Activated T-cell treated with anti-CD3 and anti-CD28 coated beads, Interleukin-2, amount 50 U/mL, for 72 hours (primary cell): ENCODE measurements at regions not wholly inside any gene's neighbourhood (a gene's known extent, or its start where the extent isn't known, plus 50 kb on each side); places are given as distances from the start of the nearest gene placed in this dataset.

ENCODE experiments used
- ATAC-seq, 2 donors: fragments of 150-1000 bp; cut with Tn5 transposase; replicated peaks in 1 of 2; 2 replicates each; pipeline ENCODE4 v1.10.0; 2021; ENCODE audit warnings: moderate library complexity in 2 of 2, mild to moderate bottlenecking in 1 of 2
- DNase-seq, 2 donors: peaks; one replicate each; pipeline ENCODE4 v3.0.0; 2021 to 2022; ENCODE audit warnings: mixed read lengths in 1 of 2
- H3K27ac Mint-ChIP-seq: one replicate; pipeline ENCODE4 v1.8.0; 2022; ENCODE audit warnings: mild to moderate bottlenecking, moderate library complexity, mixed read lengths
- H3K27me3 Mint-ChIP-seq: one replicate; pipeline ENCODE4 v1.8.0; 2022; ENCODE audit warnings: low read depth, mixed read lengths
- H3K36me3 Mint-ChIP-seq, 2 donors: one replicate each; pipeline ENCODE4 v1.8.0; 2022; ENCODE audit warnings: mixed read lengths in 2 of 2, mild to moderate bottlenecking in 1 of 2; ENCODE audit not compliant: insufficient read depth in 2 of 2
- H3K4me1 Mint-ChIP-seq: one replicate; pipeline ENCODE4 v1.8.0; 2022; ENCODE audit warnings: low read depth, mixed read lengths
- H3K4me3 Mint-ChIP-seq, 2 donors: one replicate each; pipeline ENCODE4 v1.8.0; 2022; ENCODE audit warnings: mild to moderate bottlenecking in 2 of 2, mixed read lengths in 2 of 2, moderate library complexity in 2 of 2
- H3K9me3 Mint-ChIP-seq, 2 donors: one replicate each; pipeline ENCODE4 v1.8.0; 2022; ENCODE audit warnings: mixed read lengths in 2 of 2

- no peak for DNase-seq
- Mint-ChIP-seq H3K4me1 (no peaks in the 10 kb centered on the region), H3K36me3 (no peaks in the 10 kb centered on the region), H3K4me3 (no peak overlapping the region), H3K9me3 (no peaks in the 10 kb centered on the region), H3K27me3 (peaks cover 10% of the 10 kb centered on the region), H3K27ac (no peak overlapping the region)
- ATAC-seq, result no peak
Measured at GRCh38 chr11:22477312-22477711, 139.1 kb downstream of the SLC17A6 start.

DNA sequence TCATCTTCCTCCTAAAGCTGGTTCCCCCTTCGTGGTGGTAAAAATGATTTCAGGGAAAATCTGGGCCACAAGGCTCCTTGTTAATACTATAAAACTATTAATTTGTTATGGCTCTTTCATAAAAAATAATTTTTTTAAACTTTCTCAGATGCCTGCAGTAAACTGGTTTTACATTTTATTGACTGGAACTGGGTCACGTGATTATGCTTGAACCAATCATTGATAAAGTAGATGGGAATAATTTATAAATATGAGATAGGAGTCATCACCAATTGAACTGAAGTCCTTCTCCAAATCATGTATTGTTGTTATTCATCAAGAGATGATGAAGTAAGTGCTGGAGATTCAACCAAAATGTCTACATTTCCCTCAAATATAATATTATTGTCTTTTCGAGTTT, 138.4 kb downstream of the SLC17A6 start:
- Mint-ChIP-seq H3K36me3 (no peaks in the 10 kb centered on the region), H3K27me3 (peaks cover 10% of the 10 kb centered on the region), H3K9me3 (no peaks in the 10 kb centered on the region), H3K4me3 (no peak overlapping the region), H3K4me1 (no peaks in the 10 kb centered on the region), H3K27ac (no peak overlapping the region)
- ATAC-seq (no peak), DNase-seq (no peak)

DNA sequence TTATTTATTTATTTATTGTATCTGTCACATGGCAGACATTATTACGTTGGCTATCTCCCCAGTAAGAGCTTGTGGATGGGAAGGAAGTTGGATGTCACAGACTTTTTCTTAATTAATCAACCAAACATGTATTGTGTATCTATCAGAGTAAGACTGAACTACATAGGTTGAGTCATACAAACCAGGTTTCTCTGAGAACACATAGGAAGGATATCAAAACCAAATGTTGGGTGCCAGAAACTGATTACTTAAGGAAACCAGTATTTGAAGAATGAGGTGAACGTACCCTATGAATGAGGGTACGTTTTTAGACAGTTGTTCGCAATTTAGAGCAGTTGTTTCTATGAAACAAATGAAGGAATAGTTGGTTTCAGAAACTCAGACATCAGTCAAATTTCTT, 136.4 kb downstream of the SLC17A6 start:
- ATAC-seq, result no peak
- no peak for DNase-seq
- H3K4me1 Mint-ChIP-seq, result no peaks in the 10 kb centered on the region
- peaks cover 15% of the 10 kb centered on the region for H3K27me3 Mint-ChIP-seq
- no peaks in the 10 kb centered on the region for H3K9me3 Mint-ChIP-seq
- no peak overlapping the region for H3K4me3 Mint-ChIP-seq
- no peak overlapping the region for H3K27ac Mint-ChIP-seq
- H3K36me3 Mint-ChIP-seq, result no peaks in the 10 kb centered on the region

GRCh38 chr11:22473586-22473985, 135.4 kb downstream of the SLC17A6 start:
- Mint-ChIP-seq H3K27me3 (peaks cover 16% of the 10 kb centered on the region), H3K4me1 (no peaks in the 10 kb centered on the region), H3K36me3 (no peaks in the 10 kb centered on the region), H3K27ac (no peak overlapping the region), H3K4me3 (no peak overlapping the region), H3K9me3 (no peaks in the 10 kb centered on the region)
- DNase-seq, result no peak
- no peak for ATAC-seq

DNA sequence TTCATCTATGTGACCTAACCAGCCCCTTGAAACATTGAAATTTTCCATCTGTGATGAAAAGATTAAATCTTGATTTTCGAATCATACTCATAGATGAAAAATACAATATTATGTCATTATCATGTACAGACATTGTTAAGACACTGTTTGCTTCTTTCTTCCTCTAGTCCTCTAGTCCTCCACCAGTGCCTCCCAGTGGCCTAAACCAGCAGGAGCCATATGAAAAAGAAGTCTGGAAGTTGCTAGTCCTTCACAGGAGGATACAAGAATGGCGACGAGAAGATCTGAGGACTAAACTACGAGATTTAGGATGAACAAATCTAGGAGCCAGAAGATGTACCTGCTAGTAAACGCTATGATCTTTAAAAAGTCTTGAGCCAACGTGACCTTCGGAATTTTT, 134.1 kb downstream of the SLC17A6 start:
- no peak overlapping the region for H3K27ac Mint-ChIP-seq
- no peaks in the 10 kb centered on the region for H3K4me1 Mint-ChIP-seq
- H3K4me3 Mint-ChIP-seq, result no peak overlapping the region
- no peaks in the 10 kb centered on the region for H3K36me3 Mint-ChIP-seq
- no peaks in the 10 kb centered on the region for H3K9me3 Mint-ChIP-seq
- peaks cover 25% of the 10 kb centered on the region for H3K27me3 Mint-ChIP-seq
- DNase-seq, result no peak
- no peak for ATAC-seq

- ATAC-seq, result no peak
- no peaks in the 10 kb centered on the region for H3K9me3 Mint-ChIP-seq
- H3K4me1 Mint-ChIP-seq, result no peaks in the 10 kb centered on the region
- no peak for DNase-seq
- H3K36me3 Mint-ChIP-seq, result no peaks in the 10 kb centered on the region
- H3K27ac Mint-ChIP-seq, result no peak overlapping the region
- peaks cover 29% of the 10 kb centered on the region for H3K27me3 Mint-ChIP-seq
- H3K4me3 Mint-ChIP-seq, result no peak overlapping the region
Measured at GRCh38 chr11:22471385-22471784, 133.2 kb downstream of the SLC17A6 start.

- no peak for DNase-seq
- no peaks in the 10 kb centered on the region for H3K36me3 Mint-ChIP-seq
- no peak for ATAC-seq
- H3K9me3 Mint-ChIP-seq, result no peaks in the 10 kb centered on the region
- H3K4me1 Mint-ChIP-seq, result no peaks in the 10 kb centered on the region
- no peak overlapping the region for H3K27ac Mint-ChIP-seq
- H3K27me3 Mint-ChIP-seq, result peaks cover 26% of the 10 kb centered on the region
- no peak overlapping the region for H3K4me3 Mint-ChIP-seq
Measured at GRCh38 chr11:22467741-22468140, 129.6 kb downstream of the SLC17A6 start.

DNA sequence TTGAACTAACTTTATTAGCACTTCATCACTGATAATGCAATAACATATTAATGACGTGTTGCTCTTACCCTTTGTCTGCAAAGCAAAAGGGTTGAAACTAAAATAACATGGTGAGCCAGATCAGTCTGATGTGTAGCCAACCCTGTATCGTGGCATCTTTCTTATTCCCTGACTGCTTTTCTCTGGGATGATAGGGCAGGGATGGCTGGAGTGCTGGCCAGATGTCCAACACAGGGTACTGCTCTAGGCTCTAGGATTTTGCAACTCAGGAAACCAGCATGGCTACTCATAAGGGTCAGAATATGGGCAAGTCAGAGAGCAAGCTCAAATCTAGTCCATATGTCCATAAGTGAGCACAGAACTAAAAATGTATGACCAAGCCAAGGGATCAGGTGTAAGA, 129.1 kb downstream of the SLC17A6 start:
- Mint-ChIP-seq H3K36me3 (no peaks in the 10 kb centered on the region), H3K4me3 (no peak overlapping the region), H3K27me3 (peaks cover 26% of the 10 kb centered on the region), H3K9me3 (no peaks in the 10 kb centered on the region), H3K27ac (no peak overlapping the region), H3K4me1 (no peaks in the 10 kb centered on the region)
- no peak for DNase-seq
- no peak for ATAC-seq

- Mint-ChIP-seq H3K4me1 (no peaks in the 10 kb centered on the region), H3K27me3 (peaks cover 26% of the 10 kb centered on the region), H3K9me3 (no peaks in the 10 kb centered on the region), H3K36me3 (no peaks in the 10 kb centered on the region), H3K4me3 (no peak overlapping the region), H3K27ac (no peak overlapping the region)
- no peak for ATAC-seq
- no peak for DNase-seq
Measured at GRCh38 chr11:22466809-22467208, 128.6 kb downstream of the SLC17A6 start.

GRCh38 chr11:22466351-22466750, 128.2 kb downstream of the SLC17A6 start:
- ATAC-seq, result no peak
- no peaks in the 10 kb centered on the region for H3K9me3 Mint-ChIP-seq
- no peaks in the 10 kb centered on the region for H3K4me1 Mint-ChIP-seq
- peaks cover 26% of the 10 kb centered on the region for H3K27me3 Mint-ChIP-seq
- H3K36me3 Mint-ChIP-seq, result no peaks in the 10 kb centered on the region
- DNase-seq, result no peak
- no peak overlapping the region for H3K4me3 Mint-ChIP-seq
- no peak overlapping the region for H3K27ac Mint-ChIP-seq

GRCh38 chr11:22465620-22466019, 127.4 kb downstream of the SLC17A6 start:
- Mint-ChIP-seq H3K4me3 (no peak overlapping the region), H3K27ac (no peak overlapping the region), H3K4me1 (no peaks in the 10 kb centered on the region), H3K36me3 (no peaks in the 10 kb centered on the region), H3K27me3 (peaks cover 26% of the 10 kb centered on the region), H3K9me3 (no peaks in the 10 kb centered on the region)
- DNase-seq (no peak), ATAC-seq (no peak)

GRCh38 chr11:22461626-22462025, 123.4 kb downstream of the SLC17A6 start:
- no peaks in the 10 kb centered on the region for H3K9me3 Mint-ChIP-seq
- no peak for DNase-seq
- H3K4me3 Mint-ChIP-seq, result no peak overlapping the region
- no peak for ATAC-seq
- H3K36me3 Mint-ChIP-seq, result no peaks in the 10 kb centered on the region
- peaks cover 6% of the 10 kb centered on the region for H3K27me3 Mint-ChIP-seq
- H3K4me1 Mint-ChIP-seq, result no peaks in the 10 kb centered on the region
- H3K27ac Mint-ChIP-seq, result no peak overlapping the region

DNA sequence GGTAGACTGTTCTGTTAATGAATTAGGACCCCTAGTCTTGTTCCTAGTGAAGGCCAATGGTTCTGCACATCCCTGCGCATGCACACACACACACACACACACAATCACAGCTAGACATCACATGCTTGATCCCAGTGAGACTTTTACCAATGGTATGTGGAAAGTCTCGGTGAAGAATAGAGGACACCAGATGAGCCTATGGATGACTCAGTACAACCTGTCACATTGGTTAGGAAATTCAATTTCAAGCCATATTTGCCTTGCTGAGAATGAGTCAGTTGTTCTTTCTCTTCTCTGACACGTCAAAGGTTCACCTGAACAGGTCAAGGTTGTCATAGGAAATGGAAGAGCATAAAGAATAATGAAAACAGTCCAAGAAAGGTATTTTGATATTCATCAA, 122.0 kb downstream of the SLC17A6 start:
- H3K36me3 Mint-ChIP-seq, result no peaks in the 10 kb centered on the region
- ATAC-seq, result no peak
- peaks cover 6% of the 10 kb centered on the region for H3K27me3 Mint-ChIP-seq
- H3K4me3 Mint-ChIP-seq, result no peak overlapping the region
- no peaks in the 10 kb centered on the region for H3K4me1 Mint-ChIP-seq
- no peaks in the 10 kb centered on the region for H3K9me3 Mint-ChIP-seq
- H3K27ac Mint-ChIP-seq, result no peak overlapping the region
- no peak for DNase-seq

DNA sequence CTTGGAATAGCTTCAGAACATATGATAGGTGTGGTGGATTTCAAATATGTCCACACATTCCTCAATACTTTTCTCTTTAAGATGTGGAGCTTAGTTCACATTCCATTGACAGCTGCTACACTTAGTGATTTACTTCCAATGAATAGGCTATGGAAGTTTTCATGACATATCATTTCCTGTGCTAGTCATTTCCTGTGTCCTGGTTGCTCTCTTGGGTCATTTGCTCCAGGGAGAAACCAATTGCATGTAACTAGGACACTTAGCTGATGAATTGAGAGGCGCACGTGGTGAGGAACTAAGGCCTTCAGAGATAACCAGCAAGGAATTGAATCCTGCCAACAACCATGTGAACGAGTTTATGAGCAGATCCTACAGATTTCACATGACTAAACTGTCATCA, 120.9 kb downstream of the SLC17A6 start:
- ATAC-seq, result no peak
- H3K9me3 Mint-ChIP-seq, result no peaks in the 10 kb centered on the region
- no peak overlapping the region for H3K27ac Mint-ChIP-seq
- no peaks in the 10 kb centered on the region for H3K4me1 Mint-ChIP-seq
- no peak for DNase-seq
- peaks cover 6% of the 10 kb centered on the region for H3K27me3 Mint-ChIP-seq
- H3K36me3 Mint-ChIP-seq, result no peaks in the 10 kb centered on the region
- no peak overlapping the region for H3K4me3 Mint-ChIP-seq

- no peak overlapping the region for H3K4me3 Mint-ChIP-seq
- H3K27ac Mint-ChIP-seq, result no peak overlapping the region
- no peaks in the 10 kb centered on the region for H3K9me3 Mint-ChIP-seq
- no peaks in the 10 kb centered on the region for H3K27me3 Mint-ChIP-seq
- ATAC-seq (no peak), DNase-seq (no peak)
- H3K36me3 Mint-ChIP-seq, result no peaks in the 10 kb centered on the region
- H3K4me1 Mint-ChIP-seq, result no peaks in the 10 kb centered on the region
Measured at GRCh38 chr11:22458161-22458560, 120.0 kb downstream of the SLC17A6 start.
